ENCODE measurements at regions not wholly inside any gene's neighbourhood (a gene's known extent, or its start where the extent isn't known, plus 50 kb on each side); places are given as distances from the start of the nearest gene placed in this dataset.

- H3K4me2 ChIP-seq (ENCODE audit: low read length), result no peak overlapping the region
- intact Hi-C loops (cut with micrococcal nuclease), result no loop called here
- H3K4me1 ChIP-seq (ENCODE audit: control insufficient read depth in 1 of 2, insufficient read depth in 2 of 2, low read length in 2 of 2), result no peaks in the 10 kb centered on the region
- H3K9me3 ChIP-seq (ENCODE audit: control insufficient read depth in 1 of 2, insufficient read depth in 1 of 2, low read depth in 1 of 2, low read length in 2 of 2), result no peaks in the 10 kb centered on the region
- ChIA-PET POLR2A (no interaction called here), RAD21 (ENCODE audit: low non-redundant PET in 1 of 2, low total read pairs in 2 of 2, uncharacterized antibody in 2 of 2, unreplicated experiment in 2 of 2) (no interaction called here), CTCF (no interaction called here)
- no peak for ATAC-seq
- no peaks in the 10 kb centered on the region for H4K20me1 ChIP-seq (ENCODE audit: insufficient read depth)
- no peak overlapping the region for H3K4me3 ChIP-seq (replicated peaks in 1 of 2; ENCODE audit: low read depth in 1 of 2, low read length in 2 of 2)
- BruUV-seq (replicated peaks), result no TSS peak
- no peak for DNase-seq (ENCODE audit: low read depth, low spot score)
- H3K79me2 ChIP-seq (ENCODE audit: insufficient read depth, low read length), result no peaks in the 10 kb centered on the region
- no peak overlapping the region for H2AFZ ChIP-seq (ENCODE audit: low read depth, low read length, poor library complexity, severe bottlenecking)
- TF ChIP-seq EGR1 (IDR thresholded peaks at IDR 0.05; ENCODE audit: low read depth), result no peak
- no peak for TF ChIP-seq ZFX (IDR thresholded peaks at IDR 0.05)
- TF ChIP-seq CTCF (IDR thresholded peaks at IDR 0.05 in 2 of 3, conservative IDR thresholded peaks at IDR 0.05 in 1 of 3; ENCODE audit: borderline replicate concordance in 1 of 3, insufficient read depth in 1 of 3, low read depth in 2 of 3, low read length in 2 of 3), result no peak
- TF ChIP-seq JUND (IDR thresholded peaks at IDR 0.05), result no peak
- TF ChIP-seq FOSL1 (IDR thresholded peaks at IDR 0.05; ENCODE audit: low read depth), result no peak
- TF ChIP-seq POLR2AphosphoS5 (IDR thresholded peaks at IDR 0.05; ENCODE audit: low read depth, low read length), result no peak
- H3K9me2 ChIP-seq (ENCODE audit: insufficient read depth), result no peaks in the 10 kb centered on the region
- no peaks in the 10 kb centered on the region for H3K27me3 ChIP-seq (ENCODE audit: insufficient read depth, low read length)
- no peaks in the 10 kb centered on the region for H3K36me3 ChIP-seq (ENCODE audit: control insufficient read depth in 1 of 2, insufficient read depth in 2 of 2, low read length in 2 of 2)
- H3K9ac ChIP-seq (ENCODE audit: low read length), result no peak overlapping the region
- H3K27ac ChIP-seq (ENCODE audit: low read depth, low read length), result no peak overlapping the region
Measured at GRCh38 chr11:70846781-70847655, 405.4 kb downstream of the SHANK2 start.

GRCh38 chr11:70848243-70848750 lies 404.1 kb downstream of the SHANK2 start:
- ChIA-PET POLR2A (no interaction called here), RAD21 (ENCODE audit: low non-redundant PET in 1 of 2, low total read pairs in 2 of 2, uncharacterized antibody in 2 of 2, unreplicated experiment in 2 of 2) (no interaction called here), CTCF (no interaction called here)
- ATAC-seq (no peak), DNase-seq (ENCODE audit: low read depth, low spot score) (no peak)
- Histone ChIP-seq H3K27me3 (ENCODE audit: insufficient read depth, low read length) (no peaks in the 10 kb centered on the region), H3K4me3 (replicated peaks in 1 of 2; ENCODE audit: low read depth in 1 of 2, low read length in 2 of 2) (no peak overlapping the region), H3K36me3 (ENCODE audit: control insufficient read depth in 1 of 2, insufficient read depth in 2 of 2, low read length in 2 of 2) (no peaks in the 10 kb centered on the region), H3K9me2 (ENCODE audit: insufficient read depth) (no peaks in the 10 kb centered on the region), H2AFZ (ENCODE audit: low read depth, low read length, poor library complexity, severe bottlenecking) (no peak overlapping the region), H3K4me1 (ENCODE audit: control insufficient read depth in 1 of 2, insufficient read depth in 2 of 2, low read length in 2 of 2) (no peaks in the 10 kb centered on the region), H3K27ac (ENCODE audit: low read depth, low read length) (no peak overlapping the region), H3K9me3 (ENCODE audit: control insufficient read depth in 1 of 2, insufficient read depth in 1 of 2, low read depth in 1 of 2, low read length in 2 of 2) (no peaks in the 10 kb centered on the region), H3K79me2 (ENCODE audit: insufficient read depth, low read length) (no peaks in the 10 kb centered on the region), H3K9ac (ENCODE audit: low read length) (no peak overlapping the region), H3K4me2 (ENCODE audit: low read length) (no peak overlapping the region), H4K20me1 (ENCODE audit: insufficient read depth) (no peaks in the 10 kb centered on the region)
- BruUV-seq (replicated peaks), result no TSS peak
- intact Hi-C loops (cut with micrococcal nuclease), result no loop called here
- no peak for TF ChIP-seq EGR1 (IDR thresholded peaks at IDR 0.05; ENCODE audit: low read depth)
